ENCODE measurements at regions not wholly inside any gene's neighbourhood (a gene's known extent, or its start where the extent isn't known, plus 50 kb on each side); places are given as distances from the start of the nearest gene placed in this dataset.

DNA sequence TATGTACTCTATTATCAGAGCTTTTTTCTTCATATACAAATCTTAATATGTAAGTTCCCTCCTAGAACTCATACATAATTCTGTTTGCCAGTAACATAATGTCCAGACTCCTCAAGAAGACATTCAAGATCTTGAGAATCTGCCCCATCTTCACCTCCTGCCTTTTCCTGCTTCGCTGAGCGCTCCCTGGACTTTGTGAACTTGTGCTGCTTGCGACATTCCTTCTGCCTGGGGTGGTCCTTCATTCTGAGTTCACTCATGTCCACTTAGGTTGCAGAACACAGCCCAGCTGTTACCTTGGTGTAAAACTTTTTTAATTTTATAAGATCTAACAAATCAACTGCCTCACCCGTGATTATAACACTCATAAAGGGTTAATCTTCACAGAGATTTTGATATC, 478.5 kb upstream of the EPHA3 start:
- Histone ChIP-seq H2BK15ac (ENCODE audit: low read depth, low read length) (no peak overlapping the region), H3K27me3 (ENCODE audit: control insufficient read depth, insufficient read depth, low read length) (no peaks in the 10 kb centered on the region), H2BK120ac (ENCODE audit: low read depth, low read length) (no peak overlapping the region), H2AFZ (replicated peaks; ENCODE audit: low read length, poor library complexity) (no peak overlapping the region), H4K5ac (ENCODE audit: low read depth, low read length) (no peak overlapping the region), H2AK9ac (replicated peaks; ENCODE audit: low read depth, low read length, poor library complexity) (no peak overlapping the region), H4K91ac (ENCODE audit: insufficient read depth, low read depth, low read length) (no peak overlapping the region), H3K56ac (ENCODE audit: extremely low read depth, insufficient read depth, low read length) (no peak overlapping the region), H3K4ac (ENCODE audit: low read depth, low read length) (no peak overlapping the region), H3K4me2 (ENCODE audit: low read depth, low read length) (no peak overlapping the region), H3K14ac (replicated peaks; ENCODE audit: low read depth, low read length) (no peak overlapping the region), H2BK20ac (ENCODE audit: low read depth, low read length) (no peak overlapping the region), H3K9ac (ENCODE audit: low read depth, low read length) (no peak overlapping the region), H3K18ac (ENCODE audit: low read depth, low read length) (no peak overlapping the region), H3K36me3 (ENCODE audit: control insufficient read depth, insufficient read depth, low read length) (no peaks in the 10 kb centered on the region), H2AK5ac (ENCODE audit: low read depth, low read length) (no peak overlapping the region), H4K8ac (ENCODE audit: low read depth in 2 of 2, low read length in 2 of 2) (no peak overlapping the region), H3K27ac (ENCODE audit: insufficient read depth, low read length) (no peak overlapping the region), H3K23ac (ENCODE audit: low read depth, low read length) (no peak overlapping the region), H2BK5ac (ENCODE audit: low read depth, low read length, poor library complexity, severe bottlenecking) (no peak overlapping the region), H3K4me3 (ENCODE audit: insufficient read depth, low read depth, low read length) (no peak overlapping the region), H3K79me1 (ENCODE audit: low read depth in 1 of 2, low read length in 2 of 2) (no peaks in the 10 kb centered on the region), H3K9me3 (ENCODE audit: control insufficient read depth, insufficient read depth, low read length) (no peaks in the 10 kb centered on the region), H3K9me1 (ENCODE audit: insufficient read depth, low read length) (no peaks in the 10 kb centered on the region), H4K20me1 (ENCODE audit: insufficient read depth, low read length) (no peaks in the 10 kb centered on the region), H3K4me1 (ENCODE audit: control insufficient read depth, insufficient read depth, low read length) (no peaks in the 10 kb centered on the region)
- CTCF ChIA-PET = no interaction called here
- no TSS peak for BruUV-seq (replicated peaks)
- ATAC-seq (ENCODE audit: low read depth) (no peak), DNase-seq (no peak)
- POLR2A ChIA-PET (ENCODE audit: unreplicated experiment) = no interaction called here
- in situ Hi-C loops (cut with MboI; ENCODE audit: low sequenced_read_pairs) (no loop called here), intact Hi-C loops (cut with micrococcal nuclease) (no loop called here), dilution Hi-C loops (cut with HindIII; ENCODE audit: low sequenced_read_pairs, unreplicated experiment) (no loop called here)
- no CpG with 5 or more reads among the region's 4 CpGs for WGBS, 2 experiments (ENCODE audit: extremely low coverage in 2 of 2, insufficient read length in 1 of 2)
- TF ChIP-seq, protein P1, sequence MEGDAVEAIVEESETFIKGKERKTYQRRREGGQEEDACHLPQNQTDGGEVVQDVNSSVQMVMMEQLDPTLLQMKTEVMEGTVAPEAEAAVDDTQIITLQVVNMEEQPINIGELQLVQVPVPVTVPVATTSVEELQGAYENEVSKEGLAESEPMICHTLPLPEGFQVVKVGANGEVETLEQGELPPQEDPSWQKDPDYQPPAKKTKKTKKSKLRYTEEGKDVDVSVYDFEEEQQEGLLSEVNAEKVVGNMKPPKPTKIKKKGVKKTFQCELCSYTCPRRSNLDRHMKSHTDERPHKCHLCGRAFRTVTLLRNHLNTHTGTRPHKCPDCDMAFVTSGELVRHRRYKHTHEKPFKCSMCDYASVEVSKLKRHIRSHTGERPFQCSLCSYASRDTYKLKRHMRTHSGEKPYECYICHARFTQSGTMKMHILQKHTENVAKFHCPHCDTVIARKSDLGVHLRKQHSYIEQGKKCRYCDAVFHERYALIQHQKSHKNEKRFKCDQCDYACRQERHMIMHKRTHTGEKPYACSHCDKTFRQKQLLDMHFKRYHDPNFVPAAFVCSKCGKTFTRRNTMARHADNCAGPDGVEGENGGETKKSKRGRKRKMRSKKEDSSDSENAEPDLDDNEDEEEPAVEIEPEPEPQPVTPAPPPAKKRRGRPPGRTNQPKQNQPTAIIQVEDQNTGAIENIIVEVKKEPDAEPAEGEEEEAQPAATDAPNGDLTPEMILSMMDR (conservative IDR thresholded peaks at IDR 0.05; ENCODE audit: low read depth, low read length) = no peak
- TF ChIP-seq POLR2A (IDR thresholded peaks at IDR 0.05; ENCODE audit: low read depth, low read length) (no peak), MAZ (IDR thresholded peaks at IDR 0.05; ENCODE audit: borderline replicate concordance, low read depth, low read length) (no peak), SMC3 (IDR thresholded peaks at IDR 0.05; ENCODE audit: low read depth, low read length) (no peak), FOS (IDR thresholded peaks at IDR 0.05; ENCODE audit: low read depth, low read length) (no peak), BHLHE40 (IDR thresholded peaks at IDR 0.05; ENCODE audit: low read depth, low read length) (no peak), RAD21 (IDR thresholded peaks at IDR 0.05; ENCODE audit: low read length) (no peak), CHD1 (IDR thresholded peaks at IDR 0.05; ENCODE audit: low read depth, low read length) (no peak), NFE2L2 (IDR thresholded peaks at IDR 0.05; ENCODE audit: low read depth, low read length) (no peak), RCOR1 (IDR thresholded peaks at IDR 0.05; ENCODE audit: insufficient replicate concordance, low read length) (no peak), MXI1 (IDR thresholded peaks at IDR 0.05; ENCODE audit: borderline replicate concordance, low read depth, low read length) (no peak)
- TF ChIP-seq, protein P2, sequence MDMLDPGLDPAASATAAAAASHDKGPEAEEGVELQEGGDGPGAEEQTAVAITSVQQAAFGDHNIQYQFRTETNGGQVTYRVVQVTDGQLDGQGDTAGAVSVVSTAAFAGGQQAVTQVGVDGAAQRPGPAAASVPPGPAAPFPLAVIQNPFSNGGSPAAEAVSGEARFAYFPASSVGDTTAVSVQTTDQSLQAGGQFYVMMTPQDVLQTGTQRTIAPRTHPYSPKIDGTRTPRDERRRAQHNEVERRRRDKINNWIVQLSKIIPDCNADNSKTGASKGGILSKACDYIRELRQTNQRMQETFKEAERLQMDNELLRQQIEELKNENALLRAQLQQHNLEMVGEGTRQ (IDR thresholded peaks at IDR 0.05; ENCODE audit: low read depth, low read length) = no peak

Measured in IMR-90 (cell line).